Parathyroid adenoma (tissue), 2 donors: ENCODE measurements at regions not wholly inside any gene's neighbourhood (a gene's known extent, or its start where the extent isn't known, plus 50 kb on each side); places are given as distances from the start of the nearest gene placed in this dataset.

Source experiments
- H2AFZ ChIP-seq: fragments of 300-600 bp; sonication (generic); one replicate; pipeline ENCODE4 v1.7.0; 2017; ENCODE audit warnings: antibody characterized with exemption, mild to moderate bottlenecking
- H3K27ac ChIP-seq: fragments of 300-600 bp; sonication (generic); one replicate; pipeline ENCODE4 v1.7.0; 2017
- H3K27me3 ChIP-seq: fragments of 300-600 bp; sonication (generic); one replicate; pipeline ENCODE4 v1.7.0; 2017; ENCODE audit warnings: low read length; ENCODE audit not compliant: control insufficient read depth, insufficient read depth
- H3K36me3 ChIP-seq: fragments of 300-600 bp; sonication (generic); one replicate; pipeline ENCODE4 v1.7.0; 2017; ENCODE audit warnings: low read length; ENCODE audit not compliant: control insufficient read depth, insufficient read depth
- H3K4me1 ChIP-seq: fragments of 300-600 bp; sonication (generic); one replicate; pipeline ENCODE4 v1.7.0; 2017; ENCODE audit warnings: control low read depth
- H3K4me2 ChIP-seq: fragments of 300-600 bp; sonication (generic); one replicate; pipeline ENCODE4 v1.7.0; 2017; ENCODE audit warnings: low read length
- H3K4me3 ChIP-seq: fragments of 300-600 bp; sonication (generic); one replicate; pipeline ENCODE4 v1.7.0; 2017; ENCODE audit warnings: low read depth, low read length
- H3K79me2 ChIP-seq: fragments of 300-600 bp; sonication (generic); one replicate; pipeline ENCODE4 v1.7.0; 2017; ENCODE audit warnings: control low read depth
- H3K9ac ChIP-seq: fragments of 300-600 bp; sonication (generic); one replicate; pipeline ENCODE4 v1.7.0; 2017; ENCODE audit warnings: mild to moderate bottlenecking
- H3K9me3 ChIP-seq: fragments of 300-600 bp; sonication (generic); one replicate; pipeline ENCODE4 v1.7.0; 2017; ENCODE audit warnings: low read length; ENCODE audit not compliant: control insufficient read depth
- CTCF ChIP-seq: fragments of 300-600 bp; sonication (generic); IDR thresholded peaks from one replicate; pipeline ENCODE4 v1.7.0; 2017; ENCODE audit warnings: antibody characterized with exemption, mild to moderate bottlenecking
- donor health status: primary hyperparathyroidism.

GRCh38 chr20:56994006-56994405, 272.4 kb downstream of the BMP7 start:
- Histone ChIP-seq H3K36me3 (no peaks in the 10 kb centered on the region), H3K27me3 (no peaks in the 10 kb centered on the region), H3K4me3 (no peak overlapping the region), H3K9me3 (no peaks in the 10 kb centered on the region), H3K4me1 (no peaks in the 10 kb centered on the region), H3K79me2 (no peaks in the 10 kb centered on the region), H2AFZ (no peak overlapping the region), H3K9ac (no peak overlapping the region), H3K27ac (no peak overlapping the region), H3K4me2 (no peak overlapping the region)
- no peak for TF ChIP-seq CTCF

GRCh38 chr20:56995149-56995548, 271.3 kb downstream of the BMP7 start:
- no peak for TF ChIP-seq CTCF
- no peaks in the 10 kb centered on the region for H3K27me3 ChIP-seq
- H3K9me3 ChIP-seq = no peaks in the 10 kb centered on the region
- H3K4me3 ChIP-seq = no peak overlapping the region
- no peak overlapping the region for H3K9ac ChIP-seq
- H3K36me3 ChIP-seq = no peaks in the 10 kb centered on the region
- no peak overlapping the region for H3K4me2 ChIP-seq
- H3K79me2 ChIP-seq = no peaks in the 10 kb centered on the region
- H3K4me1 ChIP-seq = no peaks in the 10 kb centered on the region
- H2AFZ ChIP-seq = no peak overlapping the region
- no peak overlapping the region for H3K27ac ChIP-seq

GRCh38 chr20:56995635-56996075, 270.8 kb downstream of the BMP7 start:
- no peak overlapping the region for H2AFZ ChIP-seq
- H3K79me2 ChIP-seq = no peaks in the 10 kb centered on the region
- no peaks in the 10 kb centered on the region for H3K9me3 ChIP-seq
- H3K27me3 ChIP-seq = no peaks in the 10 kb centered on the region
- no peaks in the 10 kb centered on the region for H3K36me3 ChIP-seq
- no peak overlapping the region for H3K4me3 ChIP-seq
- H3K4me2 ChIP-seq = no peak overlapping the region
- H3K27ac ChIP-seq = no peak overlapping the region
- TF ChIP-seq CTCF = peak; percentile 26
- no peak overlapping the region for H3K9ac ChIP-seq
- no peaks in the 10 kb centered on the region for H3K4me1 ChIP-seq

- H3K4me1 ChIP-seq = no peaks in the 10 kb centered on the region
- no peak overlapping the region for H3K27ac ChIP-seq
- no peak overlapping the region for H3K9ac ChIP-seq
- H3K79me2 ChIP-seq = no peaks in the 10 kb centered on the region
- H3K36me3 ChIP-seq = no peaks in the 10 kb centered on the region
- H2AFZ ChIP-seq = no peak overlapping the region
- no peak overlapping the region for H3K4me3 ChIP-seq
- no peak for TF ChIP-seq CTCF
- no peak overlapping the region for H3K4me2 ChIP-seq
- no peaks in the 10 kb centered on the region for H3K27me3 ChIP-seq
- H3K9me3 ChIP-seq = no peaks in the 10 kb centered on the region
Observed at GRCh38 chr20:56996533-56996932, 269.9 kb downstream of the BMP7 start.

- Histone ChIP-seq H2AFZ (no peak overlapping the region), H3K4me2 (no peak overlapping the region), H3K9me3 (no peaks in the 10 kb centered on the region), H3K36me3 (no peaks in the 10 kb centered on the region), H3K27ac (no peak overlapping the region), H3K27me3 (no peaks in the 10 kb centered on the region), H3K4me1 (no peaks in the 10 kb centered on the region), H3K9ac (no peak overlapping the region), H3K79me2 (no peaks in the 10 kb centered on the region), H3K4me3 (no peak overlapping the region)
- no peak for TF ChIP-seq CTCF
Observed at GRCh38 chr20:56998438-56998837, 268.0 kb downstream of the BMP7 start.
